ENCODE measurements at regions not wholly inside any gene's neighbourhood (a gene's known extent, or its start where the extent isn't known, plus 50 kb on each side); places are given as distances from the start of the nearest gene placed in this dataset.

- Histone ChIP-seq H3K27me3 (ENCODE audit: control insufficient read depth, insufficient read depth, low read length) (no peaks in the 10 kb centered on the region), H3K9me3 (ENCODE audit: control insufficient read depth, insufficient read depth, low read depth, low read length) (no peaks in the 10 kb centered on the region), H3K4me1 (ENCODE audit: control insufficient read depth, insufficient read depth, low read length) (no peaks in the 10 kb centered on the region), H3K36me3 (ENCODE audit: control insufficient read depth, insufficient read depth, low read length) (no peaks in the 10 kb centered on the region), H3K4me3 (ENCODE audit: low read depth in 2 of 2, low read length in 2 of 2) (no peak overlapping the region), H3K27ac (ENCODE audit: low read length) (no peak overlapping the region)
- BruUV-seq (replicated peaks) = no TSS peak
- in situ Hi-C loops (cut with HindIII; ENCODE audit: low pct_unique_long_range_greater_than_20kb, low sequenced_read_pairs) = no loop called here
- no peak for DNase-seq (ENCODE audit: low read depth, low spot score)
- ChIA-PET CTCF (no interaction called here), POLR2A (interaction anchor here (0.6 kb wide), 1 partner anchor 22 kb away, joined by 8 read pairs; no protein-coding TSS in a partner anchor)
- no peak for TF ChIP-seq TCF7L2 (IDR thresholded peaks at IDR 0.05; ENCODE audit: low read depth, low read length)
- TF ChIP-seq SIN3A (IDR thresholded peaks at IDR 0.05; ENCODE audit: borderline replicate concordance, insufficient read depth, low read depth, low read length) = no peak
- no peak for TF ChIP-seq REST (IDR thresholded peaks at IDR 0.05; ENCODE audit: insufficient read depth in 1 of 2, low read depth in 2 of 2, low read length in 1 of 2)
- TF ChIP-seq POLR2AphosphoS5 (IDR thresholded peaks at IDR 0.05; ENCODE audit: low read depth, low read length) = no peak
- no peak for TF ChIP-seq CTCF (IDR thresholded peaks at IDR 0.05)
- ATAC-seq = no peak
- intact Hi-C loops (cut with micrococcal nuclease; ENCODE audit: unreplicated experiment) = loop anchor here (5.0 kb wide), 1 partner anchor 260 kb away; no protein-coding TSS in a partner anchor
Measured at GRCh38 chr9:16132513-16132912, 579.7 kb downstream of the CCDC171 start.

- no peak for ATAC-seq
- no TSS peak for BruUV-seq (replicated peaks)
Measured at GRCh38 chr9:16133032-16133431, 580.2 kb downstream of the CCDC171 start.

More at GRCh38 chr9:16133032-16133431, 580.2 kb downstream of the CCDC171 start:
- Histone ChIP-seq H3K4me3 (ENCODE audit: low read depth in 2 of 2, low read length in 2 of 2) (no peak overlapping the region), H3K27ac (ENCODE audit: low read length) (no peak overlapping the region), H3K27me3 (ENCODE audit: control insufficient read depth, insufficient read depth, low read length) (no peaks in the 10 kb centered on the region), H3K36me3 (ENCODE audit: control insufficient read depth, insufficient read depth, low read length) (no peaks in the 10 kb centered on the region), H3K4me1 (ENCODE audit: control insufficient read depth, insufficient read depth, low read length) (no peaks in the 10 kb centered on the region), H3K9me3 (ENCODE audit: control insufficient read depth, insufficient read depth, low read depth, low read length) (no peaks in the 10 kb centered on the region)
- ChIA-PET CTCF (no interaction called here), POLR2A (interaction anchor here (0.6 kb wide), 1 partner anchor 22 kb away, joined by 8 read pairs; no protein-coding TSS in a partner anchor)
- intact Hi-C loops (cut with micrococcal nuclease; ENCODE audit: unreplicated experiment) (loop anchor here (5.0 kb wide), 1 partner anchor 261 kb away; no protein-coding TSS in a partner anchor), in situ Hi-C loops (cut with HindIII; ENCODE audit: low pct_unique_long_range_greater_than_20kb, low sequenced_read_pairs) (no loop called here)
- no peak for TF ChIP-seq REST (IDR thresholded peaks at IDR 0.05; ENCODE audit: insufficient read depth in 1 of 2, low read depth in 2 of 2, low read length in 1 of 2)
- TF ChIP-seq TCF7L2 (IDR thresholded peaks at IDR 0.05; ENCODE audit: low read depth, low read length) = no peak
- TF ChIP-seq SIN3A (IDR thresholded peaks at IDR 0.05; ENCODE audit: borderline replicate concordance, insufficient read depth, low read depth, low read length) = no peak
- no peak for TF ChIP-seq POLR2AphosphoS5 (IDR thresholded peaks at IDR 0.05; ENCODE audit: low read depth, low read length)
- TF ChIP-seq CTCF (IDR thresholded peaks at IDR 0.05) = no peak
- DNase-seq (ENCODE audit: low read depth, low spot score) = no peak
